ENCODE measurements at regions not wholly inside any gene's neighbourhood (a gene's known extent, or its start where the extent isn't known, plus 50 kb on each side); places are given as distances from the start of the nearest gene placed in this dataset.

GRCh38 chr15:87123676-87124382, 1044.2 kb downstream of the AGBL1 start:
- intact Hi-C loops (cut with DNase I; ENCODE audit: low total_unique reads), result no loop called here
- WGBS, 5 donors, result 83 to 88% (median 84%) methylated on average over 27 of the region's 27 CpGs
- H3K4me1 ChIP-seq, result no peaks in the 10 kb centered on the region
- H3K27me3 ChIP-seq, result no peaks in the 10 kb centered on the region
- DNase-seq, result no peak
- no peak for TF ChIP-seq POLR2A (IDR thresholded peaks at IDR 0.05)
- TF ChIP-seq CTCF (IDR thresholded peaks at IDR 0.05), result no peak
- TF ChIP-seq POLR2AphosphoS5 (IDR thresholded peaks at IDR 0.05), result no peak
- no peak for TF ChIP-seq EP300 (IDR thresholded peaks at IDR 0.05)
- H3K36me3 ChIP-seq, result no peaks in the 10 kb centered on the region
- peaks cover 0 to 7% (median 0%) of the 10 kb centered on the region in 4 donors for H3K9me3 ChIP-seq
- H3K4me3 ChIP-seq, result no peak overlapping the region
- H3K27ac ChIP-seq, result no peak overlapping the region

GRCh38 chr15:87121336-87121735, 1041.7 kb downstream of the AGBL1 start:
- Histone ChIP-seq H3K9me3 (peaks cover 0 to 7% (median 0%) of the 10 kb centered on the region in 4 donors), H3K4me1 (no peaks in the 10 kb centered on the region), H3K27me3 (no peaks in the 10 kb centered on the region), H3K36me3 (no peaks in the 10 kb centered on the region), H3K27ac (no peak overlapping the region), H3K4me3 (no peak overlapping the region)
- WGBS, 5 donors, result 49 to 60% (median 55%) methylated on average over 2 of the region's 2 CpGs
- TF ChIP-seq POLR2A (IDR thresholded peaks at IDR 0.05), result no peak
- no peak for TF ChIP-seq EP300 (IDR thresholded peaks at IDR 0.05)
- no peak for TF ChIP-seq POLR2AphosphoS5 (IDR thresholded peaks at IDR 0.05)
- no peak for TF ChIP-seq CTCF (IDR thresholded peaks at IDR 0.05)
- DNase-seq, result no peak
- intact Hi-C loops (cut with DNase I; ENCODE audit: low total_unique reads), result no loop called here

GRCh38 chr15:87120555-87120954, 1040.9 kb downstream of the AGBL1 start:
- no peaks in the 10 kb centered on the region for H3K4me1 ChIP-seq
- DNase-seq, result no peak
- peaks cover 0 to 7% (median 0%) of the 10 kb centered on the region in 4 donors for H3K9me3 ChIP-seq
- no peak overlapping the region for H3K4me3 ChIP-seq
- no peak overlapping the region for H3K27ac ChIP-seq
- no peak for TF ChIP-seq POLR2AphosphoS5 (IDR thresholded peaks at IDR 0.05)
- H3K36me3 ChIP-seq, result no peaks in the 10 kb centered on the region
- H3K27me3 ChIP-seq, result no peaks in the 10 kb centered on the region
- intact Hi-C loops (cut with DNase I; ENCODE audit: low total_unique reads), result no loop called here

GRCh38 chr15:87118846-87119245, 1039.2 kb downstream of the AGBL1 start:
- peaks cover 0 to 7% (median 3%) of the 10 kb centered on the region in 4 donors for H3K9me3 ChIP-seq
- TF ChIP-seq POLR2A (IDR thresholded peaks at IDR 0.05), result no peak
- TF ChIP-seq POLR2AphosphoS5 (IDR thresholded peaks at IDR 0.05), result no peak
- no peak for TF ChIP-seq CTCF (IDR thresholded peaks at IDR 0.05)
- TF ChIP-seq EP300 (IDR thresholded peaks at IDR 0.05), result no peak
- 65 to 83% (median 81%) methylated on average over 4 of the region's 4 CpGs for WGBS, 5 donors
- H3K27ac ChIP-seq, result no peak overlapping the region
- DNase-seq, result no peak
- intact Hi-C loops (cut with DNase I; ENCODE audit: low total_unique reads), result no loop called here
- no peaks in the 10 kb centered on the region for H3K36me3 ChIP-seq
- no peak overlapping the region for H3K4me3 ChIP-seq
- no peaks in the 10 kb centered on the region for H3K4me1 ChIP-seq
- H3K27me3 ChIP-seq, result no peaks in the 10 kb centered on the region

- TF ChIP-seq POLR2A (IDR thresholded peaks at IDR 0.05) (no peak), POLR2AphosphoS5 (IDR thresholded peaks at IDR 0.05) (no peak), CTCF (IDR thresholded peaks at IDR 0.05) (no peak), EP300 (IDR thresholded peaks at IDR 0.05) (no peak)
- 31 to 51% (median 47%) methylated on average over 3 of the region's 3 CpGs for WGBS, 5 donors
- intact Hi-C loops (cut with DNase I; ENCODE audit: low total_unique reads), result no loop called here
- H3K9me3 ChIP-seq, result peaks cover 0 to 7% (median 2%) of the 10 kb centered on the region in 4 donors
- no peaks in the 10 kb centered on the region for H3K36me3 ChIP-seq
- H3K4me3 ChIP-seq, result no peak overlapping the region
- peak in 1 of 2 donors; percentile 28 for DNase-seq
- H3K27me3 ChIP-seq, result no peaks in the 10 kb centered on the region
- H3K4me1 ChIP-seq, result no peaks in the 10 kb centered on the region
- no peak overlapping the region for H3K27ac ChIP-seq
Observed at GRCh38 chr15:87118435-87118834, 1038.8 kb downstream of the AGBL1 start.
